ENCODE measurements at regions not wholly inside any gene's neighbourhood (a gene's known extent, or its start where the extent isn't known, plus 50 kb on each side); places are given as distances from the start of the nearest gene placed in this dataset.
"Not testable (repeated sequence)": the region's sequence is repeated elsewhere in the genome, so short reads cannot be mapped to it uniquely, and the experiment has no call there.

DNA sequence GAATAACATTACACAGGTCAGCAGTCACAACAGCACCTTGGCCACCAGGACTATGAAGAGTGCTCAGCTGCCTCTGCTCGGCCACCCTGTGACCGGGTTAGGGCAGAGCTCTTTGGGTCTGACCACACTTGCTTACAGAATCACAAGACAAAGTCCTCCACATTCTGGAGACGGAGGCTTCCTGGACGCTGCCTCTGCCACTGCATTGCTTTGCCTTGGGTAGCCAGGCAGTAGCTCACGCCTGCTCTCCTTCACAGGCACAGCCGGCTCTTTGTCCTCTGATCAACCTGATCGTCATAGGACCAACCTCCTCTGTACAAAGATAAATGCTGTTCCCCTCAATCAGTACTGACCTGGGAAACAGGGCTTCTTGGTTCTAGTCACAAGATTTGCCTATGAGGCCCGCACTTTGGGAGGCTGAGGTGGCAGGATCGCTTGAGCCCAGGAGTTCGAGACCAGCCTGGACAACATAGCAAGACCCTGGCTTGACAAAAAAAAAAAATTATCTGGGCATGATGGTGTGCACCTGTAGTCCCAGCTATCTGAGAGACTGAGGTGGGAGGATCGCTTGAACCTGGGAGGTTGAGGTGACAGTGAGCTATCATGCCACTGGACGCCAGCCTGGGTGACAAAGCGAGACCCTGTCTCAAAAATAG is 128.4 kb upstream of the IER5L start:
- no peak for DNase-seq

DNA sequence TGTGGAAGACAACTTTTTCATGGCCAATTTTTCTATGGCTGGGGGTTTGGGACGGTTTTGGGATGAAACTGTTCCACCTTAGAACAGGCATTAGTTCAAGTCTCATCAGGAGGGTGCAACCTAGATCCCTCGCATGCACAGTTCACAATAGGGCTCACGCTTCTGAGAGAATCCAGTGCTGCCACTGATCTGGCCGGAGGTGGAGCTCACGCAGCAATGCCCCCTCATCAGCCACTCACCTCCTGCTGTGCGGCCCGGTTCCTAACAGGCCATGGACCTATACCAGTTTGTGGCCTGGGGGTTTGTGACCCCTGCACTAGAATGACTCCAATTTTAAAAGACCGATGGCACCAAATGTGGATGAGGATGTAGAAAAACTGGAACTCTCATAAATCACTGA is 127.2 kb upstream of the IER5L start:
- DNase-seq: no peak

DNA sequence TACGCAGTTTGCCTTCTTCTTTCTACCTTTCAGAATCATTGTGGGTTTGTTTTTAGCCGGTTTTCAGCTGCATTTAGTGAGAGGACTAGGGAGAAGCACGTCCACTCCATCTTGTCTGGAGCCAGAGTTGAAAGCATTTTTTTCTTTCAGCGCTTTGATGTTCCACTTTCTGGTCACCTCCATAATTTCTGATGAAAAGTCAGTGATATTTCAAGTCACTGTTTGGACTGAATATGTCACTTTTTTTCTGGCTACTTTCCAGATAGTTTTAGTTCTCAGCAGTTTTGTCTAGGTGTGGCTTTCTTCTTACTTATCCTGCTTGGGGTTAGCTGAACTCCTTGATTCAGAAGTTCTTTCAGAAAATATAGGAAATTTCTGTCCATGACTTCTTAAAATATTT is 123.9 kb upstream of the IER5L start:
- DNase-seq: no peak

DNA sequence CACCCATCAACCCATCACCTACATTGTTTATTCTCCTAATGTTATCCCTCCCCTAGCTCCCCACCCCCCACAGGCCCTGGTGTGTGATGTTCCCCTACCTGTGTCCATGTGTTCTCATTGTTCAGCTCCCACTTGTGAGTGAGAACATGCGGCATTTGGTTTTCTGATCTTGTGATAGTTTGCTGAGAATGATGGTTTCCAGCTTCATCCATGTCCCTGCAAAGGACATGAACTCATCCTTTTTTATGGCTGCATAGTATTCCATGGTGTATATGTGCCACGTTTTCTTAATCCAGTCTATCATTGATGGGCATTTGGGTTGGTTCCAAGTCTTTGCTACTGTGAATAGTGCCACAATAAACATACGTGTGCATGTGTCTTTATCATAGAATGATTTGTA is 118.1 kb upstream of the IER5L start:
- DNase-seq: not testable (repeated sequence)

DNA sequence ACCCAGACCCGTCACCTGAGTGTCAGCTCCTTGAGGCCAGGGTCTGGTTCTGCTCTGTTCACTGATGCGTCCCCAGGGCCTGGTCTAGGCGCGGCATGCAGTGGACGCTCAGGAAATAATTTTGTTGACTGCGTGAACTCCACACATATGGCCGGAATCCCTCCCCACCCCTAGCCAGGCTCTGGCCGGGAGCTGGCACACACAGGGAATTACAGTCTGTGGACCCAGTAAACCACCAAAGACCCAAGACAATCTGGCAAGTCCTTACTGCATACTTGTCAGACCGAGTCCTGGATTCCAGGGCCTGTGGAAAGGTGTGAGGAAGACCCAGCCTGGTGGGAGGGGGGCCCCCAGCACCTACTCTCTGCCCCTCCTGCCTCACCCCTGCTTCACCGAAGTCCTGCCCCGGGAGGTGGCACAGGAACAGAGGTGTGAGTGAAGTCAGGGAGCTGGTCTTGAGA is 113.0 kb upstream of the IER5L start:
- DNase-seq: no peak

DNA sequence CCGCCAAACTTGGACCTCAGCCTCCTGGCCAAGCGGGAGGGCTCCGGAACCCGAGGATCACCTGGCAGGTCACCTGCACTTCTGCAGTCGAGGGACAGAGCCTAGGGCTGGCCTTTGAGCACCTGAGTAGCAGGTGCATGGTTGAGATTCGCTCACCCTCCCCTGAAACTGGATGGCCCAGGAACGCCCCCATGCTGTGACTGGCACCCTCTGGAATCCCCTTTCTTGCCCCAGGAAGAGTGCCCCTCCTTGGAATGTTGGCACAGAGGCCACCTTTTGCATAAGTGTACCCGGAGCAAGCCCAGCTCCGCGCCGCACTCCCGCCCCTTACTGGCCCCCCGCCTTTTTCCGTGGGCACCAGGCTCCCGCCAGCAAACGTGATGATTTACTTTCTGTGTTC is 112.5 kb upstream of the IER5L start:
- no peak for DNase-seq

DNA sequence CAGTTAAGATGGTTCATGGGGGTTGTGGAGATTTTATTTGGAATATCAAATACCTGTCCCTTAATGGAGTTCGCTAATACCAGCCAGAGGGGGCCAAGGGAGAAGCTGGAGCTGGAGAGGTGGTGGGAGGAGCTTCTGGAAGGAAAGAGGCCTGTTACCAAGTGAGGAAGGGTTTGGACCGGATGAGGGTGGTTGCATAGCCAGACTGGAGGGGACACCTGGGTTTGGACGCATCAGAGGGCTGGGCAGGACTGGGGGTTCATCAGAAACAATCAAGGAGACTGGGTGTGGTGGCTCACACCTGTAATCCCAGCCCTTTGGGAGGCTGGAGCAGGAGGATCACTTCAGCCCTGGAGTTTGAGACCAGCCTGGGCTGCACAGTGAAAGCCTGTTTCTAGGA is 111.8 kb upstream of the IER5L start:
- no peak for DNase-seq

DNA sequence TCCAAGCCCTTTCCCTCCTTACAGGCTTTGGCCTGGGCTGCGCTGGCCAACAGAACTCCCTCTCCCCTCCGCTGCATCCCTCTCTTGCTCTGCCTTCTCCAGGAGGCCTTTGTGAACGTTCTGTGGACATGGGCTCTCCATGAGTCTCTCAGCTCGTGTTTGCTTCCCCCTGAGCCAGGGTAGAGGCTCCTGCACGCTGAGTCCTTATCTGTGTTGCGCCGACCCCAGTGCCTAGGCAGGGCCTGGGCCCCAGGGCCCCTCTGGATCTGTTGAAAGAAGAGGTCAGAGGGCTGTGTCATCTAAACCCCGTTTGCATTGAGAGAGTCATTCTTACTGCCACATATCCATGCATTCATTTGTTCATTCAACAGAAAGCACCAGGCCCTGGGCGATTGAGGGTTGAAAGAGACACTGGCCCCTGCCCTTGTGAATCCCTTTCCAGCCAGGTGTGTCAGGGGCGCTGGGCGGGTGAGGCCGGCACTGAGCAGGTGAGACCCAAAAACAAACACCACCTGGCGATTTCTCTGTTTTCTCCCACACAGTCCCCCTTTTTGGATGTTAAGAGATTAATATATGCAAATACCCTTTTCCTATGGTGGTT is 111.2 kb upstream of the IER5L start:
- no peak for DNase-seq

DNA sequence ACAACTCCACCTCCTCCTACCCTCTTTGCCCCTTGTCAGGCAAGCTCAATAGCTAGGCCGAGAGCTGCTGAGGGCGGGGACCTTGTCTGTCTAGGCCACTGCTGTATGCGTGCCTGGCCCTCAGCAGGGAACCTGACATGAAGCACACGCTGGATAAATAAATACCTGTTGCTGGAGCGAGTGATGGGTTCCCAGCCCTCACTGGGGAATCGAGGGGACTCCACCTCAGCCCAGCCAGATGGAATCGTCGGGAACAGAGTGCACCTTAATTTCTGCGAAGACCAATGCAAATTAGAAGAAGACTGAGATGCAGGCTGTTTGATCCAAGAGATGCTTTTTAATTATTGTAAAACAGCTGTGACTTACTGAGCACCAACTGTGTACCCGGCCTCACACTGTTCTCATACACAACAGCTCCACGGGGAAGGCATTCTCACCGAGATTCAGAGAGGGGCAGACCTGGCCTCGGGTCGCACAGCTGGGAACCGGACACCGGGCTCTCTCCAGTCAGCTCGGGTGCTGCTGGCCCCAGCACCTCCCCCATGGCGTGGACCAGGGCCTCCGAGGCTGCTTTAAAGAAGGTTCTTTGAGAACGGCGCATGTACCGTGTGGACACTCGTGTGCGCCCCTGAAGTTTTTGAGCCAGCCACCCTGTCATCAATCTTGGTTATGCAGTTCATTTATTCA is 109.7 kb upstream of the IER5L start:
- peak; percentile 33 for DNase-seq

DNA sequence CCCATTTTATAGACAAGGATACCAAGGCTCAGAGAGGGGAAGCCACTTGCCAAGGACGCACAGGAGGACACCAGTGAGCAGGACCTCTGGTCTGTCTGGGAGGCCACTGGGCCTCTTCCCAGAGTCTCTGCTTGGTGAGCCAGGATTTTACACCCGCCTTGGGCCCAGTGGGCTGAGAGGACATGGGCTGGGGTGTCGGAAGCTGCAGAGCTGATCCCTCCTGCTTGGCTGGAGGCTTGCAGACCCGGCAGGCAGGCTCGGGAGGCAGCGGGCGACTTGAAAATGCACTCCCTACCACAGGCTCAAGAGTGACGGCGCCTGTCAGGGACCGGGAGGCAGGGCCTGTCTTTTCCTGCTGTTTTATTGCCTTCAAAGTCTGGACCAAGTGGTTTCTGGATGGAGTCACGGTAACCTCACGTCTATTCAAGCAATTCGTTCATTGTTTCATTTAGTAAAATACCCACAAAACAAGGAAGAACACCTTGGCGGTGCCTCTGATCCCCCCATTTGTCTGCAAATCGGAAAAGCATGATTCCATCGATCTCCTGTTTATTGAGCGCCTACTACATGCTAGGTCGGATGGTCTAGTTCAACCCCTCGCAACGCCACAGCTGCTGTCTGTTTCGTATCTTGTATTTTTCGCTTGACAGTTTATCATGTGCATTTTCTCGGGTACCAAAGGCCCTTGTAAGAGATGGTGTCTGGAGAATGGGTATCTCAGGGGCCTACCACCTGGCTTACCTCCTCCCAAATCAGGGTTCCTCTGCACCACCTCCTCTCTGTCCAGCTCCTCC is 108.1 kb upstream of the IER5L start:
- DNase-seq: no peak

DNA sequence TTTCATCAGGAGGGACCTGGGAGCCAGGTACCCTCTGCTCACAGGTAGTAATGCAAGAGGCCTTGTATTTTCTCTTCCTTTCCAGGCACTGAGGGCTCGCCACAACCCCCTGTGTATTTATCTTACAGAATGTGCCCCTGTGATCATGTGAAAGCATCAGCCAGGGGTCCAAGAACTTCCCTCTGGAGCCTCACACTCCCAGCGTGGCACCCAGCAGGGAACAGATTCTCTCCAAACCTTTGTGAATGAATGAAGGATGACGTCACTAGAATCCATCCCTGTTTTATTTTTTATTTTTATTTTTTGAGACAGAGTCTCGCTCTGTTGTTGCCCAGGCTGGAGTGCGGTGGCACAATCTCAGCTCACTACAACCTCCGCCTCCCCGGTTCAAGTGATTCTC is 107.3 kb upstream of the IER5L start:
- DNase-seq: no peak

DNA sequence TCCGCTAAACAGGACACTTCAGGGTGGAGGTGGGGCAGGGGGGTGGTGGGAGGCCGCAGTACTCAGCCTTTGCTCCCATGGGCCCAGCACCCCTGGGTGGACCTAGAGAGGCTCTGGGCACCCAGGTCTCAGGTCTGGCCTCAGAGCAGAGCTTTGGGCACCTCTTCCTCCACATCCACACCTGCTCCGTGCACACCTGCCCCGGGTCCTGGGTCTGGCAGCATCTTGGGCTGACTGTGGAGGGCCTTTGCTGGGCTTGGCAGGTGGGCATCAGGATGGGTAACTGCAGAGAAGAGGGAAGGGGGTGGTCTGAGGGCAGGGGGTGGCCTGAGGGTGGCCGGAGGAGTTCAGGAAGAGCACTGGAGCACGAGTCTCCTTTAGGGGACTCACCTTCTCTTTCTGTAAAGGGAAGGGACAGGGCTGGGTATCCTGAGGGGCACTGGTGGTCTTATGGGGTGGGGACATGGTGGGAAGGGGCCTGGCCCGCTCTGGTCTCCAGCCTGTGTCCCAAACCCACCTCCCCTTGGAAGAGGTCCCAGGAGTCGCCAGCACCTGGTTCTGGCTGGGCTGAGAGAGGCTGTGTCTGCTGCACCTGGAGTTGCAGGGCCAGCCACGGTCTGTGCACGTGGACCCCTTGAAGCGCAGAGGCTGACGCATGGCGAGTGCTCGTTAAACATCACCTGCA is 106.7 kb upstream of the IER5L start:
- peak; percentile 75 for DNase-seq

DNA sequence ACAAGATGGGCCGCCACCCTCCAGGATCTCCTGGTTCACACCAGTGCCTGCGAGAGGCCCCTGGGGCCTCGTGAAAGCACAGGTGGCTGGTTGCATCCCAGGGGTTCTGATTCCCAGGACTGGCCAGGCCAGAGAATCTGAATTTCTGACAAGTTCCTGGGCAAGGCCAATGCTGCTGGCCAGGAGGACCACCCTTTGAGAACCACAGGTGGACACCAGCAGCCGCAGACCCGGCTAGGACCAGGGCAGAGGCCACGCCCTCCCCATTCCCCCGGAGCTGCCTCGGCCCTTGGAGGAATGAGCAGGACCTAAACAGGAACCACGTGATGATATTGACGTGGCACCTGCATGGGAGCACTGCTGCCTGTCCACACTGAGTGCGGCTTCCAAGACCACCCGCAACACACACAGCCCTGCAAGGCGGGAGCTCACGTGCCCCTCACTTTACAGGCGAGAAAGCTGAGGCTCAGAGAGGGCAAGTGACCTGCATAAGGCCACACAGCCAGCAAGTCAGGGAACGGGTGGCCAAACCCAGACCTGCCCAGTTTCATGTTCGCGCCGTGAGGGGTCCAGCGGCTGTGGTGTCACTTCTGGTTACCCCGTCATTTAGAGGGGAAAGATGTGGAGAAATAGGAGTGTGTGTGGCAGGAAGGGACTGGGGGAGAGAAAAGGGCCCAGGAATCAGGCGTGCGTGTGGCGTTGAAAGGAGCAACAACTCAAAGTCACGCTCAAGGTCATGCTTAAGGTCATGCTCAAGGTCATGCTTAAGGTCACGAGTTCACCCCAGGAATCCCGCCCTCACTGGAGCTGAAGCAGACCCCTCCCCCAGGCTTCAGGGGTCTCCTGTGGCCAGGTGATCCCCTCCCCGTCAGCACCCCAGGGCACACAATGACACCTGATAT is 105.9 kb upstream of the IER5L start:
- DNase-seq: no peak

DNA sequence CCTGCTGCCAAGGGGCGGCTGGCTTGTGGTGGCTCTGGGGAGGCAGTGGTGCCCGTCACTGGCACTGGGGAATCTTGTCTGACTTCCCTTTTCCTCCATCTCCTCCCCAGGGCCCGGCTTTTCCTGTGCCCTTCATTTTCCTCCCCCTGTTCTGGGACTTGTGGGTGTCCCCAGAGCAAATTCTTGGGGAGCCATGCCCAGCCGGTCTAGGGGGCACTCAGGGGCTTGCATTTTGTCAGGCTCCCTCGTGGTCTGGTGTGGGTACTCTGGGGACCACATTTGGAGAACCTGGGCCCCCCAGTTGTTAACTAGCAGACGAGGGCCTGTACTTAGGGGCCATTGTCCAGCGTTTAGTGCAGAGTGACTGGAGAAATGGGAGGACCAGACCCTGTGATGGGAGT is 105.2 kb upstream of the IER5L start:
- DNase-seq: no peak

DNA sequence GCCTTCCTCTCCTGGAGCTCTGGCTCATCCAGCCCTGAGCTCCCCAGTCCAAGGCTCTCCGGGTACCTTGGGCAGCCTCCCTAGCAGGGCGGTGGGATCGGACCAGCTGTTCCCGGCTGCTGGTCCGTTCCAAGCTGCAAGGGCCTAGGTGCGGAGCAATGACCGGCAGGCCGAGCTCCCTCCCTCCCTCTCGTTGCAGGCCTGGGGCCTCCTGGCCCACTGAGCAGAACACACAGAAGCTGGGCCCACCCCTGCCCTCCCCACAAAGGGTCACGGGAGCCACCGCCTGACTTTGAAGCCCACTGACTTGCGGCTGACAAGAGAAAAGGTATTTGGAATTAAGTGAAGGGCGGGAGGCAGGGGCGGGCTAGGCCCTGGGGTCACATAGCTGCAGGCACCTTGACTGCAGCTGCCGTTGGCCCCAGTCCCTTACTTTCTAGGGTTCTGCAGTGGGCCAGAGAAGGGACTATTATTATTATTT is 104.7 kb upstream of the IER5L start:
- DNase-seq: no peak

DNA sequence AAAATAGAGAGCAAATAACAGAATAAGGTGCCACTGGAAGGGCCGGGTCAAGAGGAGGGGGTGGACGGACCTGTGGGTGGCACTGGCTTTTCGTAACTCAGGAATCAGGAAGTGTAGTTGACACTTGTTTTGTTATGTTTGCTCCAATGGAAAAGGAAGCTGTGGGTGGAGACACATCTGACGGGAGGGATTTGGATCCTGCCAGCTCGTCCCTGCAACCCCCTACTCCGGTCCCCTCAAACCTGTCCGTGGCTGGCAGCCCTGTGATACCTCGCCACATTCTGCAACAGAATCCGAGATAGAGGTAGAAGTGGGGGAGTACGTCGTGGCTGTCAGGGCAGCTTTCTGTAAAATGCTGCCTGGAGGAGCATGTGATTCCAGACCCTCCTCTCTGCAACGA is 104.2 kb upstream of the IER5L start:
- no peak for DNase-seq

DNA sequence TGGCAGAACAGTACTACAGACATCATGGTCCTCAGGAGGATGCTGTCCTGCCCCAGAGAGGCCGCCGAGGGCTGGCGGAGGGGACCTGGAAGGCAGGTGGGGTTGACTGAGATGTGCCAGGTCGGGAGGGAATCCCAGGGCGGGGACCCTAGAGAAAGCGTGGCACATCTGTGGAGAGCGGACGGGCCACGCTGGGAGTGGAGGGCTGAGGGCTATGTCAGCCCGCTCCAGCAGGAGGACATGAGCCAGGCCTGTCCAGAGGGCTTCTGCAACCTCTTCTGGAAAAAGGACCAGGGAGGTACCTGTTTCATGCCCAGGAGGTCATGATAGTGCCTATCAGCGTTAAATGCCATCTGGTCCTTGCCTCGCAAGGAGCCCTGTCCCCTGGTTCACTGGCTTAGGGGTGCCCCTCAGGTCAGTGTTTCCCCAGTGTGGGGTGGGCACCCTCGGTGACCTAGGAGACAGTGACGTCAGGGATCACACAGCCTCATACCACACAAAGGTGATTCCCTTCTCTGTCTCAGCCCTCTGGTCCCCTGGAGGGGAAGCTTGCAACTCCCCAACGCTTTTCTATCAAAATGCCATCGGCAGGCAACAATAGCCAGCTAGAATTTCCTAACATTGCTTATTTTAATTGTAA is 103.6 kb upstream of the IER5L start:
- no peak for DNase-seq

DNA sequence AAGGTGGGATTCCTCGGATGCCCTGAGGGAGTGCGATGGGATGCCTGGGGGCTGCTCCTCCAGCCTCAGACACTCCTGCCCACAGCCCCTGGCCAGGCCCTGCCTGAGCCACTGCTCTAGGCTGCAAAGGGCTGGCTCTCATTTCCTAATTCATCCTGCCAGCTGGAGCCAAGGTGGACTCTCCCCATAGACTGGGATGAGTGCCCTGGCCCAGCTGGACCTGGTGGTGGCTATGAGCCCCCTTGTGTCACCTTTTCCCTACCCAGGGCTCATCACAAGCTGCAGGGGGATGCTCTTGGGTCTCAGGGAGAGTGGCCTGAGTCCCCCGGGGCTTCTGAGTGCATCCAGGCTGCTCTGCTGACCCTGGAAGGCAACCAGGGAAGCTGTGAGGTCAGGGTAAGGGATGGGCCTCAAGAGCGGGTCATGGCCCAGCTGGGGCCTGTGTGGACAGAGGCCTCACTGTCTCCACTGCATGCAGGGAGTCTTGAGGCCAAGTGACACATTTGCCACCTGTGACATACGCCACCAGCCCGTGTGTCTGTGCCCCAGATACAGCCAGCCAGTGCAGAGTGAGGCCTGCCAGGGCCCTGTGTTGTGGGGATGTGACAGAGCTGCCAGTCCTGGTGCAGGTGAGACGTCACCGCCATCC is 102.7 kb upstream of the IER5L start:
- no peak for DNase-seq

DNA sequence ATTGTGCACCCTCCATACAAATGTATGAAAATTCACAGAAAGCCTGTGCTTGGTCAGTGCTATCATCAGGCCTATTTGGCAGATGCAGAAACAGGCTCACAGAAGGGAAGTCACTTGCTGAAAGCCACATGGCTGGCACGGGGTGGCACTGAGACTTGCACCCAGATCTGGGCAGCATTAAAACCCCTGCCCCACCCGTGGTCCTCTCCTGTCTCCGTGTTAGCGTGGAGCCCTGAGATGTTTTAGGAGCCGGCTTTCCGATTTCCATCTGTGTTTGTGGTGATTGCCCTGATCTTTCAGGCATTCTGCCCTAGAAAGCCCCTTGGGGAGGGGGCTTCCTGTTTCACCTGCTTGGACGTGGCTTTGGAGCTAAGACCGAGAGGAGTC is 102.2 kb upstream of the IER5L start:
- no peak for DNase-seq

DNA sequence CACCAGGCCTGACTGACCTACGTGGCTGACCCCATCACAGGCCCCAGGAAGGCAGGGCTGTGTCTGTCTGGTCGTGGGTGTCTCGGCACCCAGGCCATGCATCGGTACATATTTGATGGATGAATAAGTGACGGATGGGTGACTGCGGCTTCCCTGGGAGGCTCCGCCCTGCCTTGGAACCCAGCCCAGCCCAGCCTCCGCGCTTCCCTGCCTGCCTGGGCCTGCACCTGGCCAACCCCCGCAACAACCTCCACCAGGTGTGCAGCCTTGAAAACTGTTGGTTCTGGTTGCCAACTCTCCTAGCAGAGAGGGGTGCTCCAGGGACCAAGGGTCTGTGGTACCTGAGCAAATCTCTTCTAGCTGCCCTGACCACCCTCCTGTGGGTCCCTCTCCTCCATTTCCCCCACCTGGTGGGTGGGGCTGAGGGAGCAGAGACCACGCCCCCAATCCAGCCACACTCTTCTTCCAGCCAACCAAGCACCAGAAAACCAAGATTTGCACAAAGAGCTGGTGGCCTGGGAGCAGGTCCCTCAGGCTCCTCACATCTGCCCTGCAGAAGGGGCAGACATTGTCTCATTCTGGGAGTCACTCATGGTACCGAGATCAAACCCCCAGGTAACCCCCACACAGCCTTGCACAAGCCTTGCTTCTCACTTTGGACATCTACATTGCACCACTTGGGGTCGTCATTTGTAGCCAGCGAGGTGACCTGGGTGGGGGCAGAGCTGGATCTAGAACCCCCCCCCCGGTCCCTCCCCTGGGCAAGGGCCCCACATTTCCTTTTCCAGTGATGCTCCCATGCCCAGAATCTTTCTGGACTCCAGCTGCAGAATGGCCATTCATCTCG is 100.6 kb upstream of the IER5L start:
- peak; percentile 97 for DNase-seq

Measured in DMS79 (cell line).